HEK293T (cell line): ENCODE measurements at regions not wholly inside any gene's neighbourhood (a gene's known extent, or its start where the extent isn't known, plus 50 kb on each side); places are given as distances from the start of the nearest gene placed in this dataset.

Experiments used
- ARNT ChIP-seq: fragments of 450-650 bp; IDR thresholded peaks from 2 replicates; pipeline ENCODE4 v1.6.1; 2017; ENCODE audit warnings: mild to moderate bottlenecking
- BHLHE40 ChIP-seq: fragments of 450-650 bp; IDR thresholded peaks from 2 replicates; pipeline ENCODE4 v1.6.1; 2016; ENCODE audit warnings: mild to moderate bottlenecking, moderate library complexity, borderline replicate concordance
- CTBP1 ChIP-seq: fragments of 450-650 bp; IDR thresholded peaks from 2 replicates; pipeline ENCODE4 v1.6.1; 2016; ENCODE audit warnings: borderline replicate concordance
- ELF4 ChIP-seq: fragments of 450-650 bp; IDR thresholded peaks from 2 replicates; pipeline ENCODE4 v1.6.1; 2017; ENCODE audit warnings: antibody characterized with exemption
- FOXA1 ChIP-seq: fragments of 450-650 bp; IDR thresholded peaks from 2 replicates; pipeline ENCODE4 v1.6.1; 2016; ENCODE audit warnings: mild to moderate bottlenecking
- FOXK2 ChIP-seq: fragments of 450-650 bp; IDR thresholded peaks from 2 replicates; pipeline ENCODE4 v1.6.1; 2016; ENCODE audit warnings: mild to moderate bottlenecking
- FOXM1 ChIP-seq: fragments of 450-650 bp; IDR thresholded peaks from 2 replicates; pipeline ENCODE4 v1.6.1; 2017; ENCODE audit warnings: mild to moderate bottlenecking, borderline replicate concordance
- HDGF ChIP-seq: fragments of 450-650 bp; IDR thresholded peaks from 2 replicates; pipeline ENCODE4 v1.6.1; 2017; ENCODE audit warnings: antibody characterized with exemption, borderline replicate concordance
- L3MBTL2 ChIP-seq: fragments of 450-650 bp; conservative IDR thresholded peaks from 2 replicates; pipeline ENCODE4 v1.6.1; 2016; ENCODE audit warnings: mild to moderate bottlenecking
- NFRKB ChIP-seq: fragments of 450-650 bp; IDR thresholded peaks from 2 replicates; pipeline ENCODE4 v1.6.1; 2016; ENCODE audit warnings: mild to moderate bottlenecking, moderate library complexity
- SP1 ChIP-seq: fragments of 450-650 bp; IDR thresholded peaks from 2 replicates; pipeline ENCODE4 v1.6.1; 2017
- SUZ12 ChIP-seq: fragments of 450-650 bp; IDR thresholded peaks from 2 replicates; pipeline ENCODE4 v1.6.1; 2016; ENCODE audit warnings: mild to moderate bottlenecking
- ZNF384 ChIP-seq: fragments of 450-650 bp; IDR thresholded peaks from 2 replicates; pipeline ENCODE4 v1.6.1; 2016
- TF ChIP-seq, protein P1 (sequence below): fragments of 450-650 bp; IDR thresholded peaks from 2 replicates; pipeline ENCODE4 v1.6.1; 2016

DNA sequence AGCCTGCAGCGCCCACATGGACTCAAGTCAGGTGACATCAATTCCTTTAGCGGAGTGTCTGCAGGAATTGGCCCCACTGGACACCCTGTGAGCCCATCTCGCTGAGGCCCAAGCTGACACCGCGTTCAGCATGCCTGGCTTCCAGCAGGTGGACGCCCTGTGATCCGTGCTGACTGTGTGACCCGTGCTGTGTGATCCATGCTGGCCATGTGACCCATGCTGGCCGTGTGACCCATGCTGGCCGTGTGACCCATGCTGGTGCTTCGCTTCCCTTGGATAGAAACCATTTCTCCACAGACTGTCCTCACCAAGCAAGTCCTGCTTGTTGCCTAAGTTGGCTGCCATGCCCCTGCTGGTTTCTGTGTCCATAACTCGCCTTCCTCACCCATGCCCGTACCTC, 392.1 kb downstream of the BRD1 start:
- no peak for TF ChIP-seq SUZ12
- no peak for TF ChIP-seq BHLHE40
- no peak for TF ChIP-seq SP1
- TF ChIP-seq NFRKB = no peak
- TF ChIP-seq FOXM1 = no peak
- TF ChIP-seq ELF4 = no peak
- no peak for TF ChIP-seq ARNT
- TF ChIP-seq HDGF = no peak
- TF ChIP-seq, protein P1, sequence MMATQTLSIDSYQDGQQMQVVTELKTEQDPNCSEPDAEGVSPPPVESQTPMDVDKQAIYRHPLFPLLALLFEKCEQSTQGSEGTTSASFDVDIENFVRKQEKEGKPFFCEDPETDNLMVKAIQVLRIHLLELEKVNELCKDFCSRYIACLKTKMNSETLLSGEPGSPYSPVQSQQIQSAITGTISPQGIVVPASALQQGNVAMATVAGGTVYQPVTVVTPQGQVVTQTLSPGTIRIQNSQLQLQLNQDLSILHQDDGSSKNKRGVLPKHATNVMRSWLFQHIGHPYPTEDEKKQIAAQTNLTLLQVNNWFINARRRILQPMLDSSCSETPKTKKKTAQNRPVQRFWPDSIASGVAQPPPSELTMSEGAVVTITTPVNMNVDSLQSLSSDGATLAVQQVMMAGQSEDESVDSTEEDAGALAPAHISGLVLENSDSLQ = no peak
- no peak for TF ChIP-seq FOXK2
- TF ChIP-seq L3MBTL2 = no peak
- no peak for TF ChIP-seq FOXA1
- no peak for TF ChIP-seq CTBP1
- no peak for TF ChIP-seq ZNF384
